H9 (cell line): ENCODE measurements at regions not wholly inside any gene's neighbourhood (a gene's known extent, or its start where the extent isn't known, plus 50 kb on each side); places are given as distances from the start of the nearest gene placed in this dataset.

Experiments used
- DNase-seq: peaks from one replicate; pipeline ENCODE4 v3.0.0-alpha.2; 2017
- H2AFZ ChIP-seq: one replicate; pipeline ENCODE4 v1.6.1; 2013; ENCODE audit warnings: mild to moderate bottlenecking, low read length, control low read depth, moderate library complexity
- H2AK5ac ChIP-seq: 2 replicates; pipeline ENCODE4 v1.6.1; 2013; ENCODE audit warnings: low read length, control low read depth, mixed read lengths; ENCODE audit not compliant: insufficient read length
- H2BK120ac ChIP-seq: one replicate; pipeline ENCODE4 v1.6.1; 2013; ENCODE audit warnings: low read depth, mild to moderate bottlenecking, low read length, control low read depth, inconsistent platforms; ENCODE audit not compliant: poor library complexity, severe bottlenecking
- H2BK12ac ChIP-seq: 2 replicates; pipeline ENCODE4 v1.6.1; 2013; ENCODE audit warnings: low read length, control low read depth, mixed read lengths, low read depth; ENCODE audit not compliant: insufficient read length
- H2BK15ac ChIP-seq: 2 replicates; pipeline ENCODE4 v1.6.1; 2013; ENCODE audit warnings: low read depth, low read length, control low read depth
- H2BK20ac ChIP-seq: one replicate; pipeline ENCODE4 v1.6.1; 2013; ENCODE audit warnings: low read depth, mild to moderate bottlenecking, low read length, control low read depth, inconsistent platforms; ENCODE audit not compliant: poor library complexity, severe bottlenecking
- H2BK5ac ChIP-seq: 2 replicates; pipeline ENCODE4 v1.6.1; 2013; ENCODE audit warnings: low read length, control low read depth, mixed read lengths; ENCODE audit not compliant: insufficient read length
- H3K14ac ChIP-seq: 2 replicates; pipeline ENCODE4 v1.6.1; 2013; ENCODE audit warnings: low read length, control low read depth; ENCODE audit not compliant: insufficient read depth
- H3K18ac ChIP-seq: 2 replicates; pipeline ENCODE4 v1.6.1; 2013; ENCODE audit warnings: low read depth, mild to moderate bottlenecking, mixed read lengths, low read length, control low read depth; ENCODE audit not compliant: insufficient read length
- H3K23ac ChIP-seq: 2 replicates; pipeline ENCODE4 v1.6.1; 2013; ENCODE audit warnings: low read length, control low read depth, mixed read lengths, low read depth; ENCODE audit not compliant: insufficient read length
- H3K23me2 ChIP-seq: 2 replicates; pipeline ENCODE4 v1.6.1; 2013; ENCODE audit warnings: low read depth, mild to moderate bottlenecking, mixed read lengths, low read length, control low read depth; ENCODE audit not compliant: insufficient read length, poor library complexity, severe bottlenecking
- H3K27ac ChIP-seq: 2 replicates; pipeline ENCODE4 v1.5.1; 2013; ENCODE audit warnings: low read length, control low read depth, mixed read lengths, low read depth; ENCODE audit not compliant: insufficient read length
- H3K27me3 ChIP-seq: 2 replicates; pipeline ENCODE4 v1.6.1; 2013; ENCODE audit warnings: low read length, control low read depth, inconsistent platforms; ENCODE audit not compliant: insufficient read depth
- H3K4ac ChIP-seq: 2 replicates; pipeline ENCODE4 v1.6.1; 2013; ENCODE audit warnings: low read depth, mild to moderate bottlenecking, control low read depth, inconsistent platforms, low read length, moderate library complexity
- H3K4me1 ChIP-seq: 2 replicates; pipeline ENCODE4 v1.6.1; 2013; ENCODE audit warnings: low read length, control low read depth, inconsistent platforms; ENCODE audit not compliant: insufficient read depth
- H3K4me2 ChIP-seq: 2 replicates; pipeline ENCODE4 v1.6.1; 2013; ENCODE audit warnings: low read length, control low read depth, mixed read lengths; ENCODE audit not compliant: insufficient read length, insufficient read depth
- H3K56ac ChIP-seq: 2 replicates; pipeline ENCODE4 v1.6.1; 2013; ENCODE audit warnings: low read depth, mild to moderate bottlenecking, mixed read lengths, low read length, control low read depth; ENCODE audit not compliant: insufficient read length
- H3K79me1 ChIP-seq: 2 replicates; pipeline ENCODE4 v1.6.1; 2013; ENCODE audit warnings: low read depth, mild to moderate bottlenecking, moderate library complexity, low read length, control low read depth, inconsistent platforms; ENCODE audit not compliant: insufficient read depth, poor library complexity, severe bottlenecking
- H3K79me2 ChIP-seq: 2 replicates; pipeline ENCODE4 v1.6.1; 2013; ENCODE audit warnings: low read length, control low read depth, inconsistent platforms; ENCODE audit not compliant: insufficient read depth
- H3K9ac ChIP-seq: 2 replicates; pipeline ENCODE4 v1.6.1; 2013; ENCODE audit warnings: low read length, control low read depth, mixed read lengths; ENCODE audit not compliant: insufficient read length; ENCODE audit errors: extremely low read depth
- H3K9me3 ChIP-seq: one replicate; pipeline ENCODE4 v1.6.1; 2013; ENCODE audit warnings: low read depth, low read length, inconsistent platforms; ENCODE audit not compliant: control insufficient read depth
- H3T11ph ChIP-seq: one replicate; pipeline ENCODE4 v1.6.1; 2013; ENCODE audit warnings: mild to moderate bottlenecking, low read length, control low read depth, inconsistent platforms
- H4K20me1 ChIP-seq: one replicate; pipeline ENCODE4 v1.6.1; 2013; ENCODE audit not compliant: control insufficient read depth, insufficient read length, insufficient read depth
- H4K5ac ChIP-seq: 2 replicates; pipeline ENCODE4 v1.6.1; 2013; ENCODE audit warnings: low read depth, mild to moderate bottlenecking, mixed read lengths, low read length, control low read depth; ENCODE audit not compliant: insufficient read length
- H4K8ac ChIP-seq: replicated peaks from 2 replicates; pipeline ENCODE4 v1.6.1; 2013; ENCODE audit warnings: low read length, control low read depth, mixed read lengths, low read depth; ENCODE audit not compliant: insufficient read length
- H4K91ac ChIP-seq: 2 replicates; pipeline ENCODE4 v1.6.1; 2013; ENCODE audit warnings: low read depth, mild to moderate bottlenecking, moderate library complexity, mixed read lengths, low read length, control low read depth; ENCODE audit not compliant: insufficient read length
- H3K27ac Mint-ChIP-seq, 3 experiments: 2 replicates in 2 of 3; 3 replicates in 1 of 3; pipeline ENCODE4 v1.8.0; 2020 to 2021; ENCODE audit warnings: mixed read lengths in 3 of 3, mild to moderate bottlenecking in 1 of 3, moderate library complexity in 1 of 3
- H3K27me3 Mint-ChIP-seq: 2 replicates; pipeline ENCODE4 v1.8.0; 2021; ENCODE audit warnings: low read depth, mild to moderate bottlenecking, moderate library complexity, mixed read lengths
- H3K36me3 Mint-ChIP-seq, 3 experiments: 2 replicates in 2 of 3; 3 replicates in 1 of 3; pipeline ENCODE4 v1.8.0; 2020 to 2021; ENCODE audit warnings: low read depth in 3 of 3, mixed read lengths in 3 of 3; ENCODE audit not compliant: insufficient read depth in 1 of 3
- H3K4me1 Mint-ChIP-seq, 2 experiments: 2 replicates each; pipeline ENCODE4 v1.8.0; 2020; ENCODE audit warnings: mixed read lengths in 2 of 2
- H3K4me3 Mint-ChIP-seq, 2 experiments: 2 replicates in 1 of 2; 3 replicates in 1 of 2; pipeline ENCODE4 v1.8.0; 2020 to 2021; ENCODE audit warnings: mild to moderate bottlenecking in 2 of 2, mixed read lengths in 2 of 2, moderate library complexity in 1 of 2
- H3K9me3 Mint-ChIP-seq, 2 experiments: 2 replicates in 1 of 2; 3 replicates in 1 of 2; pipeline ENCODE4 v1.8.0; 2020; ENCODE audit warnings: mild to moderate bottlenecking in 2 of 2, mixed read lengths in 2 of 2, moderate library complexity in 1 of 2
- TF ChIP-seq, protein P1 (sequence below): fragments of 200-600 bp; sonication (generic); conservative IDR thresholded peaks from 3 replicates; pipeline ENCODE4 v1.8.0; 2021; ENCODE audit warnings: antibody characterized with exemption, mild to moderate bottlenecking

DNA sequence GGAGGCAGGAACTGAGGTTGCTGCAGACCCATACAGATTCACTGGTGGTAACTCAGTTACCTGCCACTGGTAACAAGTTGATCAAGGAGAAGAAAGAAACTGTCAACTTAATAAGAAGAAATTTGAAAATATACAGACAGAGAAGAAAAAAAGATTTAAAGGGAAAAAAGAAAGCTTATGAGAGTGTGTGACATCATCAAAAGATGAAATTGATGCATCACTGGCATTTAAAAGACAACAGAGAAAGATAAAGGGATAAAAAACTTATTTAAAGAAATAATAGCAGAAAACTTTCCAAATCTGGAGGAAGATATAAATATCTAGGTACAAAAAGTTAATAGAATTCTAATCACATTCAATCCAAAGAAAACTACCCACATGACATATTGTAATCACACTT, 1003.2 kb downstream of the TDRD15 start:
- H3K79me1 ChIP-seq: no peaks in the 10 kb centered on the region
- H2BK120ac ChIP-seq: no peak overlapping the region
- no peak overlapping the region for H3K27ac ChIP-seq
- no peaks in the 10 kb centered on the region for H4K20me1 ChIP-seq
- H3K4me3 Mint-ChIP-seq: no peak overlapping the region
- no peaks in the 10 kb centered on the region for H3K4me1 ChIP-seq
- peaks cover 0 to 3% of the 10 kb centered on the region in 2 experiments; a peak in 1 of 5 replicates for H3K9me3 Mint-ChIP-seq
- H3K27ac Mint-ChIP-seq: no peak overlapping the region
- no peak overlapping the region for H3K23ac ChIP-seq
- H3K9me3 ChIP-seq: no peaks in the 10 kb centered on the region
- no peak for DNase-seq
- no peak overlapping the region for H3K4me2 ChIP-seq
- no peak overlapping the region for H4K8ac ChIP-seq
- no peak overlapping the region for H3T11ph ChIP-seq
- H3K18ac ChIP-seq: no peak overlapping the region
- H2BK5ac ChIP-seq: no peak overlapping the region
- no peak overlapping the region for H4K91ac ChIP-seq
- TF ChIP-seq, protein P1, sequence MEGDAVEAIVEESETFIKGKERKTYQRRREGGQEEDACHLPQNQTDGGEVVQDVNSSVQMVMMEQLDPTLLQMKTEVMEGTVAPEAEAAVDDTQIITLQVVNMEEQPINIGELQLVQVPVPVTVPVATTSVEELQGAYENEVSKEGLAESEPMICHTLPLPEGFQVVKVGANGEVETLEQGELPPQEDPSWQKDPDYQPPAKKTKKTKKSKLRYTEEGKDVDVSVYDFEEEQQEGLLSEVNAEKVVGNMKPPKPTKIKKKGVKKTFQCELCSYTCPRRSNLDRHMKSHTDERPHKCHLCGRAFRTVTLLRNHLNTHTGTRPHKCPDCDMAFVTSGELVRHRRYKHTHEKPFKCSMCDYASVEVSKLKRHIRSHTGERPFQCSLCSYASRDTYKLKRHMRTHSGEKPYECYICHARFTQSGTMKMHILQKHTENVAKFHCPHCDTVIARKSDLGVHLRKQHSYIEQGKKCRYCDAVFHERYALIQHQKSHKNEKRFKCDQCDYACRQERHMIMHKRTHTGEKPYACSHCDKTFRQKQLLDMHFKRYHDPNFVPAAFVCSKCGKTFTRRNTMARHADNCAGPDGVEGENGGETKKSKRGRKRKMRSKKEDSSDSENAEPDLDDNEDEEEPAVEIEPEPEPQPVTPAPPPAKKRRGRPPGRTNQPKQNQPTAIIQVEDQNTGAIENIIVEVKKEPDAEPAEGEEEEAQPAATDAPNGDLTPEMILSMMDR: no peak
- H3K4ac ChIP-seq: no peak overlapping the region
- H3K36me3 Mint-ChIP-seq: peaks cover 0 to 5% (median 2%) of the 10 kb centered on the region in 3 experiments; a peak in 2 of 7 replicates
- no peak overlapping the region for H3K14ac ChIP-seq
- H4K5ac ChIP-seq: no peak overlapping the region
- H2BK20ac ChIP-seq: no peak overlapping the region
- peaks cover 9 to 13% of the 10 kb centered on the region in 2 experiments for H3K4me1 Mint-ChIP-seq
- H3K56ac ChIP-seq: no peak overlapping the region
- no peaks in the 10 kb centered on the region for H3K27me3 Mint-ChIP-seq
- H2AK5ac ChIP-seq: no peak overlapping the region
- no peak overlapping the region for H2AFZ ChIP-seq
- no peaks in the 10 kb centered on the region for H3K27me3 ChIP-seq
- H3K23me2 ChIP-seq: no peaks in the 10 kb centered on the region
- H2BK15ac ChIP-seq: no peak overlapping the region
- H3K79me2 ChIP-seq: no peaks in the 10 kb centered on the region
- H2BK12ac ChIP-seq: no peak overlapping the region
- no peak overlapping the region for H3K9ac ChIP-seq
